Stimulated activated CD8-positive, alpha-beta memory T cell treated with anti-CD3 and anti-CD28 coated beads, Interleukin-15, amount 100 ng/mL, for 4 hours (primary cell): ENCODE measurements at regions not wholly inside any gene's neighbourhood (a gene's known extent, or its start where the extent isn't known, plus 50 kb on each side); places are given as distances from the start of the nearest gene placed in this dataset.
"Not testable (repeated sequence)": the region's sequence is repeated elsewhere in the genome, so short reads cannot be mapped to it uniquely, and the experiment has no call there.

Experiments
- DNase-seq, 2 donors: peaks; one replicate each; pipeline ENCODE4 v3.0.0-alpha.2; 2020; ENCODE audit warnings: low read depth in 2 of 2

DNA sequence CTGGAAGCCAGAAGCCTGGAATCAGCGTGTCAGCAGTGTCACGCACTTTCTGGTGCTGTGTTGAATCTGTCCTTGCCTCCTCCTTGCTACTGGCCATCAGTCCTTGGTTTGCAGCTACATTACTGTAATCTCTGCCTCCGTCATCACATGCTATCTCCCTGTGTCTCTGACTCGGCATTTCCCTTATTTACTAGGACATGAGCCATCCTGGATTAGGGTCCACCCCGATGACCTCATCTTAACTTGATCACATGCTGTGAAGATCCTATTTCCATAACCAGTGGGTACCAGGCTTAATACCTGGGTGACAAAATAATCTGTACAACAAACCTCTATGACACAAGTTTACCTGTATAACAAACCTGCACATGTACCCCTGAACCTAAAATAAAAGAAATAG is 518.0 kb upstream of the KLF6 start:
- DNase-seq = no peak

- no peak for DNase-seq
Measured at GRCh38 chr10:4301291-4302045, 516.5 kb upstream of the KLF6 start.

DNA sequence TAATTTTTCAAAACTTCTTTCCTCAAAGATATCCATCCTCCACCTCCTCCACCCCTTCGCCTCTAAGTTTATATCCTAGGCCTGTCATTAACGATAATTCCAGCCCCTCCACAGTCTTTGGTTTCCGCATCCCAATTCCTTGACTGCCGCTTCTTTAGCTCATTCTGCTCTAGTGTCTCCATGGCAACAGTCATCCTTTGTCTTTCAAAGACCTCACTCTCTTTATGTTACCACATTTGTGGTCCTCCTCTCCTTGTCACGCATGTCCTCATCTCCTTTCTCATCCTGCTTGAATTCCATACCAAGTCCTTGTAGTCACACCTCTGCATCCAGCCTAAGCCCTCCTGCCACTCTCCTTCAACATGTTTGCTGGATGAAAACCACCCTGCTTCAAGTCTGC is 511.2 kb upstream of the KLF6 start:
- no peak for DNase-seq

GRCh38 chr10:4294996-4295792 is 510.2 kb upstream of the KLF6 start:
- no peak for DNase-seq

GRCh38 chr10:4294271-4294670 is 509.3 kb upstream of the KLF6 start:
- DNase-seq = no peak

GRCh38 chr10:4291990-4292389 is 507.0 kb upstream of the KLF6 start:
- DNase-seq = no peak

GRCh38 chr10:4285121-4285520 is 500.1 kb upstream of the KLF6 start:
- no peak for DNase-seq

DNA sequence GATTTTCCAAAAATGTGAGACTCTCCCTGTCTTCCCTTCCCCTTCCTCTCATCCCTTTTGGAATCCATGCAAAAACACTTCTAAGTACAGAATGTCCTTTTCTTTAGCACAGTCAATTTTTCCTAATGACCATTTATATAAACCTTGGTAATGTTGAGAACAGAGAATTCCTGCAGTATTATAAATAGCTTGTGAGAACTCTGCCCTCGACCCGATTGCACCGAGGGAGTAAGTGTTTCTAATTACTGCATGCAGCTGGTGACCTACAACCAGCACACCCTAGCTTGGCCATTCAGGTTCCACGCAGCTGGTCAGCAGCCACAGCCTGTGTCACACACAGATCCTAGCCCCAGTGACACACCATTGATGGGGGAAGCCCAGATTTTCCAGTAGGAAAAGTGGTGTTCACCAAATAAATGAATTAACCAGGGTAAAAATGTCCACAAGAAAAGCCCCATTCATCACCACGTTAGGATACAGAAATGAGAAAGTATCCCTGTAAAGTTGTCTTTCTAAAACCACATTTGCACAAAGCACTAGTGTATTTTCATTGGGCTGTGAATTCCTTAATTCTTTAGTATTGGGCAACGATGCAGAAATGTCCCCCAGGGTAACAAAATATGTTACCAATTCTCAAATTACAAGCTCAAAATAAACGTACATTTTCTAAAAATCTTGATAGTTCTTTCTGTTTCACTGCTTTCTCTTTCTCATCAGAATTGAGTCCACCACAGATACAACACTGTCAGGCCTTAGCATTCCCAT is 499.0 kb upstream of the KLF6 start:
- no peak for DNase-seq

- DNase-seq = no peak
Measured at GRCh38 chr10:4282496-4282895, 497.5 kb upstream of the KLF6 start.

GRCh38 chr10:4281190-4281825 is 496.3 kb upstream of the KLF6 start:
- DNase-seq = no peak

DNA sequence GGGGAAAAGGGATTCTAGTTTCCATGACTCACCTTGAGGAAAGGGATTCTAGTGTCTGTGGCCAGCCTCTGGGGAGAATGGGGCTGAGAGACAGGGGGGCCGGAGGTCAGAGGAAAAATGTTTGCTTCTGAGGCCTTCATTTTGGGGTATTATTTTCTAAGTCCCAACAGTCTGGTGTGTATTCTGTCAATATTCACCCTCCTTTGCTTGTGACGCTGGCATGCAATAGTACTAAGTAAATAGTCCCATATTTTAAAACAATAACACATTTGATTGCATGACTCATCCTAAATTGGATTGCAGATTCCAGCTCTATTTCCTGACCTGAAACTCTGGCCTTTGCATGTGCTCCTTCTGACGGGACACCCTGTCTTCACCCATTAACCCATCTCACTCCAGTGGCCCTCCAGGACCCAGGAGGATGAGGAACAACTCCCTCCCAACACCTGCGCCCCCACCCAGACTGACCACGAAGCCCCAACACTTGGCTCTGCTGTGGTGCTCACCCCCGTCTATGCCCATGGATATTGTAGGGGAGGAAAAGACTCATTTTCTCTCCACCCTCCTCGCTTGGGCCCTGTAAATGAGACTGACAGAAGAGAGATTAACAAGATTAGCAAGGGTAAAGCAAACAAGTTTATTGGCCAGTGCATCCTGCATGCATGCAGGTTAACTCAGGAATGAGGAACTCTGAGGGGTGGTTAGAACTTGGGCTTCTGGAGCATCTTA is 495.6 kb upstream of the KLF6 start:
- no peak for DNase-seq

DNA sequence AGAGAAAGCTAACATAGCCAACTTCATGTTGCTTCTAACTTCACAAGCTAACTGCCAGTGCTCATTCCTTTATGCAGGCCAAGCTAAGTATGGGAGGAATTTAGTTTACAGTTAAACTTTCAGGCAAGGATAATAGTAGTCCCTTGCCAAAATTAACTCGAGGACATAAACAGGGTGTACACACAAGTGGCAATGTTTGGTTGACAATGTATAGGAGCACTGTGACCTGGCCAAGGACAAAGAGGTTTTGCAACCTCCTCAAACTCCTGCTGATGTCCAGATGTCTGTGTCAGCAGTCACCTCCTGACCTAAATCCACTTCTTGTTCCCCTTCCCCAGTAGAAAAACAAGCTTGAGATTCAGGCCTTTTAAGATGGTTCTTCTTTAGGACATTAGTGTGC is 494.6 kb upstream of the KLF6 start:
- DNase-seq = no peak

GRCh38 chr10:4278186-4278585 is 493.2 kb upstream of the KLF6 start:
- DNase-seq = no peak

DNA sequence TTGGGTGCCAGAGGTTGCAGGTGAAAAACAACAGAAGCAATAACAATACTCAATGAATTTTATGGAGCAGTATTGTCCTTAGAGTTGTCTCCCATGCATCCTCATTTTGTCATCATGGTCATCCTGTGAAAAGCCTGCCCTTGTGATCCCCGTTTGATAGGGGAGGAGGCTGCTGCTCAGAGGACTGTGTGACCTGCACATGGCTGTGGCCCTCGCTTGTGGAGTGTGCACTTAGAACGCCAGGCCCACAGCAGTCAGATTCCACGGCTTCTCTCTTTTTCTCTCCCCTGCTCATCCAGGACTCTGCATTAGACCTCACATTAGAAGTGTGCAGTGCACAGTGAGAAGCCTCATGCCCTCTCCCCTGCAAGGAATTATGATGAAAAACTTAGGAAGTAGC is 491.1 kb upstream of the KLF6 start:
- DNase-seq = no peak

DNA sequence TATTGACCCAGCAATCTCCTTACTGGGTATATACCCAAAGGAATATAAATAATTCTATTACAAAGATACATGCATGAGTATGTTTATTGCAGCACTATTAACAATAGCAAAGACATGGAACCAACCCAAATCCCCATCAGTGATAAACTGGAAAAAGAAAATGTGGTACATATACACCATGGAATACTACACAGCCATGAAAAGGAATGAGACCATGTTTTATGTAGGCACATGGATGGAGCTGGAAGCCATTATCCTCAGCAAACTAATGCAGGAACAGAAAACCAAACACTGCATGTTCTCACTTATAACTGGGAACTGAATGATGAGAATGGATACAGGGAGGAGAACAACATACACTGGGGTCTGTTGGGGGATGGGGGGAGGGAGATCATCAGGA is 489.7 kb upstream of the KLF6 start:
- DNase-seq = not testable (repeated sequence)

- no peak for DNase-seq
Measured at GRCh38 chr10:4271193-4271592, 486.2 kb upstream of the KLF6 start.

- DNase-seq = no peak
Measured at GRCh38 chr10:4270116-4270515, 485.1 kb upstream of the KLF6 start.

DNA sequence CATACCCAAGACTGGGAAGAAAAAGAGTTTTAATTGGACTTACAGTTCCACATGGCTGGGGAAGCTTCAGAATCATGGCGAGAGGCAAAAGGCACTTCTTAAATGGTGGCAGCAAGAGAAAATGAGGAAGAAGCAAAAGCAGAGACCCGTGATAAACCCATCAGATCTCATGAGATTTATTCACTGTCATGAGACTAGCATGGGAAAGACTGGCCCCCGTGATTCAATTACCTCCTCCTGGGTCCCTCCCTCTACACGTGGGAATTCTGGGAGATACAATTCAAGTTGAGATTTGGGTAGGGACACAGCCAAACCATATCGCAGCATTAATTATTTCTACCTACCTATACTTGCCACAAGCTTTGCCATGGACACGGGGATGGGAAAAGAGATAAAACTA is 483.5 kb upstream of the KLF6 start:
- not testable (repeated sequence) for DNase-seq

GRCh38 chr10:4267086-4267773 is 482.2 kb upstream of the KLF6 start:
- DNase-seq = no peak

DNA sequence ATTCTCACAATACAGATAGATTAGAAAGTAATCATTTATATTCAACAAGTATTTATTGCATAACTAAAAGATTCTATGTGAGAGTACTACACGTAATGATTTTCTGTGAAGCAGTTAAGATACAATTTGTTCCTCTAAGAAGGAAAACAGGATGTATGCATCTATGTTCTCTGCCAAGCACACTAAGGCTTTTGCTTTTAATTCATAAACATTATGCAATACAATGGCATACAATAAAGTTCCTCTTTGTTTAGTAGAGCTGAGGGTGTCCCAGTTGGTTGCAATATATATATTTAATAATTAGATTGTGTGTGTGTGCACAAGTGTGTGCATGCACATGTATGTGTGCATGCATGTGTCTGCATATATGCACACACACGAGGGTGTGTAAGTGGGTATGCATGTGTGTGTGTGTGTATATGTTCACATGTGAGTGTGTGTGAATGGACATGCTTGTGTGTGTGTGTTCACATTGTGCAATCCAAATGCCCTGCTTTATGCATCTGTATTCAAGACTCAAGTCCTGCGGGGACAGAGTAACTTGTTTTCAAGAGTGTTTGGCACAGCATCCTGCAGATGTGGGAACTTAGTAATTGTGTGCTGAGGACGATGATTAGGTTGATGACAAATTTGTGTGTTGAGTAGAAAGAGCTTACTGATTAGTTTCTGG is 481.5 kb upstream of the KLF6 start:
- no peak for DNase-seq
